NCI-H82 treated with DMSO at 0.1 percent for 48 hours (cell line): ENCODE measurements at regions not wholly inside any gene's neighbourhood (a gene's known extent, or its start where the extent isn't known, plus 50 kb on each side); places are given as distances from the start of the nearest gene placed in this dataset.
A peak's percentile ranks its signal among the peaks of the same experiment; 100 is the strongest.
"Not testable (repeated sequence)": the region's sequence is repeated elsewhere in the genome, so short reads cannot be mapped to it uniquely, and the experiment has no call there.

Source experiments
- DNase-seq: peaks from one replicate; lab custom pipeline; 2025; ENCODE audit not compliant: unreplicated experiment; lab: John Stamatoyannopoulos, UW

DNA sequence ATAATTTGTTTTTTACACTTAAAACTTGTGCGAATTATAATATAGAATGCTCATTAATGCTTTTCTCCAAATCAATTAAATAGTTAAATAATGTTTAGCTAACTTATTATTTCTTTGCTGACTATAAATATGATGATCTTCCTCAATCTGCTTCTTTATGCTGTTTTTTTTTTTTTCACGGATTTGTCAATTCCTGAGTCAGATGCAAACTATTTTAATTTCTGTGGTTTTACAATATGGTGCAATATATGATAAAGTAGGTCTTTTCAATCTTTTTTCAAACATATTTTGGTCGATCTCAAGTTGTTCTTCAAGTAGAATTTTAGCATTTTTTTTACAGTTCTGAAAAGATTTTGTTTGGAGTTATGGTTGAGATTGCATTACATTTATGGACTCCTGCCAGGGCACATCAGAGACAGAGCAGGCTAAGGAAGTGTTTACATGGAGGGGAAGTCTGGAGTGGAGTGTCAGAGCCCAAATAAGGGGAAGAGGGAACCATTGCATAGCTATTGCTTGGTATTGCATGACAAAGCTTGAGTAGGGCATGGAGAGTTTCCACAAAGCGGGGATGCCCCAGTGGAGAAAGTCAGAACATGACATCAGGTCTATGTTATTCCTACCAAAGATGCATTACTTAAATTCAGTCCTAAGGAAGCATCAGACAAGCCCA is 204.4 kb downstream of the OTUD1 start:
- DNase-seq, result no peak

GRCh38 chr10:23648618-23649017 is 209.7 kb downstream of the OTUD1 start:
- DNase-seq, result no peak

DNA sequence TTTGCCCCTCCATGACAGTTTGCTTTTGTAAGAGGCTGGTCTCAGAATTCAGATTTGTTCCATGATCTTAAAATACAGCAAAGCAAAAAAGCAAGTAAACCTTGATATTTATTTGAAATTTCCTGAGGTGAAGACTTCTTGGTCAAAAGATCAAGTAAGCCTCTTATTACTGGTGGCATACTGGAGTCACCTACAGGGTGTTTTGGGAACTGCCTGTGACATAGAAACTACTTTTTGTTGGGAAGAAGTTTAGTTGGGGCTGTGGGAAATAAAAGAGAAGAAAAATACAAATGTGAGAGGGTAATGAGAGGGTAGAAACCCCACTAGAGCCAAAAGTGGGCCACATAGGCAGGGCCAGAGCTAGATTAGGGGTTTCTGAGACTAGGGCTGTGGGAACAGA is 217.9 kb downstream of the OTUD1 start:
- DNase-seq, result no peak

DNA sequence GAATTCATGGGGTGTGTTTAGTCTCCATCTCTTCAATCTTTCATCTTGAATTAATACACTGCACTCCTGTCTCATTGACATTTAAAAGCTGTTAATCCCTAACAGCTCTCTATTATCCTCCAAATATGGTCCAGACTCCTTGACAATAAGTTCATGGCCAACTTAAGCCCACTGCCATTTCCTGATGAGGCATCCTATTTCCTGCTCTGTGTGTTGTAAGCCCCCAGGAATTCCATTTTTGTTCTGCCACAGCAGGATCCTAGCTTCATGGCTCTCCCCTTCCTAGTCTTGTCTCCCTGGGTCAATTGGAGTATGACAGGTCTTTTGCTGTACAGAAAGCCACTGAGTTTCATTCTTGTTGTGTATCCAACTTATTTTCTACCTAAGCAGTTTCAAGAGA is 218.8 kb downstream of the OTUD1 start:
- no peak for DNase-seq

GRCh38 chr10:23671866-23672265 is 233.0 kb downstream of the OTUD1 start:
- DNase-seq, result not testable (repeated sequence)

GRCh38 chr10:23675585-23675984 is 236.7 kb downstream of the OTUD1 start:
- no peak for DNase-seq

GRCh38 chr10:23676296-23676695 is 237.4 kb downstream of the OTUD1 start:
- no peak for DNase-seq

DNA sequence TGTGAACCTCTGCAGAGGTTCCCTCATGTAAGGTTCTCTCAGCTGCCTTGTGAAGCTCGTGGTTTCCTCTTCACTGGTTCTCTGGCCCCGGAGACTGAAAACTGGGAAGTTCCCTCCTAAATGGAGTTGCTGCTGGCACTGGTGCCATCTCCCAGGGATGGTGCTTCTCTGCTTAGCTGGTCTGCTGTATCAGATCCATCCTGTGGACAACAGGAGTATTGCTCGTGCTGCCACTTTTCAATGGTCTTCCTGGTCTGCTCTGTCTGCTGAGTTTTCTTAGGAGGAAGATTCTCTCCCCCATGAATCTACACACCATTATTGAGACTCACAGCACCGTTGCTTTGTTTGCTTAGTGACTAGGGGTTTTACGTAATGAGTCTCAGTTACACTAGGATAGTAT is 247.8 kb downstream of the OTUD1 start:
- no peak for DNase-seq

DNA sequence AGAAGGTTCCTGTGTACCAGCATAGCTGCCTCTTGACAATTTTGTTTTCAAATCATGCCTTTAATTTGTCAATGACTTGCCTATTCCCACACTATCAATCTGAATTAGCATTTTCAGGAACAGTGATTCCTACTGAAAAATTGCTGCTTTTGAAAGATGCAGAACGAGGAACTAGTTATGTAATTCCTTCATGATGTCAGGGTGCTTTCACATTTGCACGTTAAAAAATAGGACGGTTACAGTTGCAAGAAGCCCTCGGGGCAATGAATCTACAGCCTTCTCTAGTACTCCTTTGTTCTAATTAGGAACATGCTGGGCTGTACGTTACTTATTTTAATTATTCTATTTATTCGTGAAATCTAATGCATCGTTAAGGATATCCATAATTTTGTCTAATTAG is 253.9 kb downstream of the OTUD1 start:
- DNase-seq, result no peak

DNA sequence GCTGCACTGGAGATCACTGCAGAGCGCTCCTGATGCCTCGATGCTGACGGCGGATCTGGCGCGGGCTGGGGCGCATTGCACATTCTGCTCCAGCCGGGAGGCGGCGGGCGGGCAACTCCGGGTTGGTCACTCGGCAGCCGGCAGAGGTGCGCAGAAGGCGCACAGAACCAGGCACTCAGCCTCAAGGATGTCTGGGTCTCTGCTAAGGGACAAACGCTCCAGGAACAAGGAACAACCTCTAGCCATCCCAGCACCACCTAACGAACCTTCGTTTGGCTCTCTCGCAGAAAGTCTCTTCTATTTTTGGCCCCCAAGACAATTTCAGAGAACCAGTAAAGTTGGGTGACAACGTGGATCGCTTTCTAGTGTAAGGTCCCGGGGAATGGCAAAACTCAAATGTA is 254.6 kb downstream of the OTUD1 start:
- DNase-seq, result no peak

- DNase-seq, result no peak
Observed at GRCh38 chr10:23693925-23694324, 255.1 kb downstream of the OTUD1 start.

DNA sequence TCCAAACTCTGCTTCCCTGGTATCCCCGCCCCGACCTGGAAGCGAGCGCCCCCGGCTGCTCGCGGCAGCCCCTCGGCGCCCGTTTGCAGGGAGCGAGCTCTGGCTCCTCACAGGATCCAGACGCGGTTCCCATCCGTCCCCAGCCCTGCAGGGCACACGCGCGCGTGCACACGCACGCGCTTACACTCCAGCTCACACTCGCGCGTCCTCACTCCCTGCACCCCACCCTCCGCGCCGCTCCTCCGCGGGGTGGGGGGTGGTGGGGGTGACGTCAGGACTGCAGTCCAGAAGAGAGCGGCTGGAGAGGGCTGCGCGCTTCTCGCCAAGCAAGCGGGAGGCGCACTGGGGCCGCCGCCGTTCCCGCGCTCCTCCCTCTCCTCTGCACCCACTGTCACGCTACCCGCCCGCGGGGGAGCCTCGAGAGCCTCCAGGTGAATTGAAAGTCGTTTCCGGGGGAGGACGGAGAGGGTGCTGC is 255.6 kb downstream of the OTUD1 start:
- DNase-seq, result no peak

DNA sequence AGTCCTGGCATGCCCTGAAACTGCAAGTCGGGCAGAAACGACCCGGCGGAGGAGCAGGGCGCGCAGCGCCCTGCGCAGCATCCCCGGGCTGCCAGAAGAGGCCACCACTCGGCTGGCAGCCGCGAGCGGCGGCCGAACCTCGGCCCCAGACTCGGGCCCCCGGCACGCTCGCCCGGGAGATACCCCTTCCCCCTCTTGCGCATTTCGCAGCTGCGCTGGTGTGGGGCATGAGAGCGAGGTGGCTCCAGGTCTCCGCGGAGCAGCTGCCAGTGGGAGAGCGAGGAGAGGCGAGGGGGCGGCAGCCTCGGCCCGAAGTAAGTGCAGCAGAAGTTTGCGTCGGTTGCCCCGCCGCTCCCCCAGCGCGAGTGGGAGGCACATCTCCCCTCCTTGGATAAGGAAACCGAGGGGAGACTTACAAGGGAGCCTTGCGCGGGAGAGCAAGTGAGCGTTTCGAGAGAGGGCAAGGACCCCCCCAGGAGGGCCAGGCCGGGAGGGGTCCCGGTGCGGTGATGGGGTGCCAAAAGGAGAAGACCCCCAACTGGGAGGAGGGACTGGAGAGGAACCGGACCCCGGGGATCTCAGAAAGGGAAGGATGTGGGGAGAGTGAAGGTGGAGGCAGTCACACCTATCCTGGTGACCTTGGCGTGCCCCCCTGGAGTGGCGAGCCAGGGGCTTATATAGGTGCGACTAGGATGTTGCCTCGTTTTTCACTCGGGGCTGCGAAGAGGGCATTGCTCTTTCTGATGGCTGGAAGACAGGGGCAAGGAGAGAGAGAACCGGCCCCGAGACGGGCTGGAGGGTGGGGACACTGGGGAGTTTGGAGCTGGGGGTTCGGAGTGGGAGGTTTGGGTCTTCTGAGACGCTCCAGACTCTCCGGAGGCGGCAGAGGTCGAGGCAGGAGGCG is 256.3 kb downstream of the OTUD1 start:
- DNase-seq, result no peak

- DNase-seq, result no peak
Observed at GRCh38 chr10:23695825-23696420, 257.0 kb downstream of the OTUD1 start.

- DNase-seq, result no peak
Observed at GRCh38 chr10:23696476-23696875, 257.6 kb downstream of the OTUD1 start.

GRCh38 chr10:23702977-23703414 is 264.1 kb downstream of the OTUD1 start:
- DNase-seq, result peak; percentile 18

DNA sequence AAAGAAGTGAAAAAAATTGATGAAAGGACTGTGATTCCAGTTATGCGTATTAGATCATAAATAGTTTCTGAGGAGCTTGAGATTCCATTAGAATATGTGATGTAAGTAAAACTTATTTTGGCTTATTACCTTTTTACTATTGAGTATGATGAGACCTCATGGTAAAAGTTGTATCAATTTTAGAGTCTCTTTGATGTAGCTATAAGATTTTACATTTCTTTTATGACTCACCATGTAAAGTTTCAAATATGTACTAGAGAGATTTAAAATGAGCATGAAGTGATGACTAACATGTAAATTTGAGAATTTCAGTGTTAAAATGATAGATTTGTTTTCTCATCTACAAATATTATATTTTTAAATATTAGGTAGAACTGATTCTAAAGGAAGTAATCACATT is 276.5 kb downstream of the OTUD1 start:
- no peak for DNase-seq

- no peak for DNase-seq
Observed at GRCh38 chr10:23717913-23718312, 279.0 kb downstream of the OTUD1 start.

- DNase-seq, result no peak
Observed at GRCh38 chr10:23718946-23719345, 280.1 kb downstream of the OTUD1 start.

DNA sequence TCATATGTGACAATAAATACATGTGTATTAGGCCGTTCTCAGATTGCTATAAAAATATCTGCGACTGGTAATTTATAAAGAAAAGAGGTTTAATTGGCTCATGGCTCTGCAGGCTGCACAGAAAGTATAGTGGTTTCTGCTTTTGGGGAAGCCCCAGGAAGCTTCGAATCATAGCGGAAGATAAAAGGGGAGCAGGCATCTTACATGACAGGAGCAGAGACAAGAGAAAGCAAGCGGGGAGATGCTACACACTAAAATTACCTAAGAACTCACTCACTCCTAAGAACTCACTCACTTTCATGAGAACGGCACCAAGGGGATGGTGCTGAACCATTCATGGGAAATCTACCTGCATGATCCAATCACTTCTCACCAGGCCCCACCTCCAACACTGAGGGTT is 284.9 kb downstream of the OTUD1 start:
- DNase-seq, result no peak

- no peak for DNase-seq
Observed at GRCh38 chr10:23725548-23725947, 286.7 kb downstream of the OTUD1 start.

GRCh38 chr10:23742368-23742767 is 303.5 kb downstream of the OTUD1 start:
- no peak for DNase-seq
